HL-60 (cell line): ENCODE measurements at regions not wholly inside any gene's neighbourhood (a gene's known extent, or its start where the extent isn't known, plus 50 kb on each side); places are given as distances from the start of the nearest gene placed in this dataset.

ENCODE experiments used
- CTCF ChIP-seq: IDR thresholded peaks from one replicate; pipeline ENCODE4 v1.5.1; 2011; ENCODE audit warnings: low read length, control low read depth, inconsistent platforms; ENCODE audit not compliant: insufficient read depth
- POLR2AphosphoS5 ChIP-seq: IDR thresholded peaks from 2 replicates; pipeline ENCODE4 v1.6.1; 2012; ENCODE audit warnings: low read depth

GRCh38 chr3:72203613-72204349 is 418.8 kb upstream of the PROK2 start:
- no peak for TF ChIP-seq CTCF
- TF ChIP-seq POLR2AphosphoS5, result no peak
